Left lung (tissue), 4 donors: ENCODE measurements at regions not wholly inside any gene's neighbourhood (a gene's known extent, or its start where the extent isn't known, plus 50 kb on each side); places are given as distances from the start of the nearest gene placed in this dataset.

ENCODE experiments used
- ATAC-seq: fragments of 200-7000 bp; cut with Tn5 transposase; one replicate; pipeline ENCODE4 v1.9.1; 2020; ENCODE audit warnings: moderate library complexity
- DNase-seq, 4 donors: peaks; one replicate each; pipeline ENCODE4 v3.0.0-alpha.2; 2013 to 2020
- H3K27ac ChIP-seq, 2 donors: fragments of 200-600 bp; sonication (generic) in 1 of 2; one replicate each; pipeline versions ENCODE4 v1.5.0 to v1.8.0; 2020 to 2021
- H3K27me3 ChIP-seq, 2 donors: fragments of 200-600 bp; sonication (generic) in 1 of 2; one replicate each; pipeline versions ENCODE4 v1.5.0 to v1.8.0; 2020 to 2021
- H3K36me3 ChIP-seq, 2 donors: fragments of 200-600 bp; sonication (generic) in 1 of 2; one replicate each; pipeline versions ENCODE4 v1.5.0 to v1.8.0; 2020 to 2021
- H3K4me1 ChIP-seq, 2 donors: fragments of 200-600 bp; one replicate each; pipeline ENCODE4 v1.8.0; 2021
- H3K4me3 ChIP-seq, 2 donors: fragments of 200-600 bp; sonication (generic) in 1 of 2; one replicate each; pipeline versions ENCODE4 v1.5.0 to v1.8.0; 2020 to 2021; ENCODE audit warnings: mild to moderate bottlenecking in 1 of 2
- H3K9me3 ChIP-seq, 2 donors: fragments of 200-600 bp; sonication (generic) in 1 of 2; one replicate each; pipeline versions ENCODE4 v1.5.0 to v1.8.0; 2020 to 2021
- CTCF ChIP-seq, 2 donors: fragments of 200-600 bp; sonication (generic) in 1 of 2; IDR thresholded peaks; one replicate each; pipeline versions ENCODE4 v1.5.0 to v1.8.0; 2021; ENCODE audit warnings: antibody characterized with exemption in 2 of 2
- intact Hi-C, 2 donors: fragments of 100-400 bp; cut with DNase I; formaldehyde crosslinking; loops; one replicate each; pipeline versions ENCODE4 v1.11.2 to v1.14.2; 2022
- donor health status: DM: no; HTN: yes; CAD: no.
- donor health status: DM: no; HTN: no; CAD: no.

- Histone ChIP-seq H3K4me1 (peaks cover 0 to 8% of the 10 kb centered on the region in 2 donors), H3K4me3 (no peak overlapping the region), H3K27ac (peak overlapping the region in 1 of 2 donors; percentile 42), H3K36me3 (no peaks in the 10 kb centered on the region), H3K27me3 (no peaks in the 10 kb centered on the region), H3K9me3 (no peaks in the 10 kb centered on the region)
- TF ChIP-seq CTCF (IDR thresholded peaks at IDR 0.05) = no peak
- intact Hi-C loops = no loop called here
- peak in 1 of 4 donors; percentile 39 for DNase-seq
- peak; percentile 41 for ATAC-seq
These were observed 88.7 kb upstream of the PLXNC1 start for GRCh38 chr12:94059394-94060368.

GRCh38 chr12:94062194-94062593 lies 86.2 kb upstream of the PLXNC1 start:
- Histone ChIP-seq H3K4me3 (no peak overlapping the region), H3K27me3 (no peaks in the 10 kb centered on the region), H3K4me1 (peaks cover 0 to 8% of the 10 kb centered on the region in 2 donors), H3K36me3 (no peaks in the 10 kb centered on the region), H3K27ac (no peak overlapping the region), H3K9me3 (no peaks in the 10 kb centered on the region)
- intact Hi-C loops = no loop called here
- DNase-seq (no peak), ATAC-seq (no peak)
- no peak for TF ChIP-seq CTCF (IDR thresholded peaks at IDR 0.05)

GRCh38 chr12:94062796-94063635 lies 85.4 kb upstream of the PLXNC1 start:
- Histone ChIP-seq H3K27me3 (no peaks in the 10 kb centered on the region), H3K4me1 (peaks cover 0 to 8% of the 10 kb centered on the region in 2 donors), H3K4me3 (no peak overlapping the region), H3K9me3 (no peaks in the 10 kb centered on the region), H3K36me3 (no peaks in the 10 kb centered on the region), H3K27ac (peak overlapping the region in 1 of 2 donors; percentile 26)
- DNase-seq (peak in 2 of 4 donors; percentile 51 to 78), ATAC-seq (peak; percentile 87)
- intact Hi-C loops = no loop called here
- no peak for TF ChIP-seq CTCF (IDR thresholded peaks at IDR 0.05)

- peaks cover 3 to 6% of the 10 kb centered on the region in 2 donors for H3K4me1 ChIP-seq
- ATAC-seq (no peak), DNase-seq (no peak)
- H3K9me3 ChIP-seq = peaks cover 0 to 3% of the 10 kb centered on the region in 2 donors
- H3K4me3 ChIP-seq = no peak overlapping the region
- no peaks in the 10 kb centered on the region for H3K36me3 ChIP-seq
- TF ChIP-seq CTCF (IDR thresholded peaks at IDR 0.05) = no peak
- H3K27me3 ChIP-seq = no peaks in the 10 kb centered on the region
- intact Hi-C loops = no loop called here
- H3K27ac ChIP-seq = no peak overlapping the region
These were observed 77.9 kb upstream of the PLXNC1 start for GRCh38 chr12:94070520-94070919.

GRCh38 chr12:94071258-94071657 lies 77.1 kb upstream of the PLXNC1 start:
- no peak for TF ChIP-seq CTCF (IDR thresholded peaks at IDR 0.05)
- Histone ChIP-seq H3K27ac (no peak overlapping the region), H3K9me3 (peaks cover 0 to 3% of the 10 kb centered on the region in 2 donors), H3K4me1 (peaks cover 4 to 7% of the 10 kb centered on the region in 2 donors), H3K27me3 (no peaks in the 10 kb centered on the region), H3K4me3 (no peak overlapping the region), H3K36me3 (no peaks in the 10 kb centered on the region)
- DNase-seq (no peak), ATAC-seq (no peak)
- intact Hi-C loops = no loop called here
